Stimulated activated CD4-positive, alpha-beta T cell treated with anti-CD3 and anti-CD28 coated beads, Interleukin-4, amount 100 ng/mL, for 48 hours (primary cell): ENCODE measurements at regions not wholly inside any gene's neighbourhood (a gene's known extent, or its start where the extent isn't known, plus 50 kb on each side); places are given as distances from the start of the nearest gene placed in this dataset.

Source experiments
- DNase-seq, 2 donors: peaks; one replicate each; pipeline ENCODE4 v3.0.0-alpha.2; 2020; ENCODE audit warnings: low read depth in 2 of 2

DNA sequence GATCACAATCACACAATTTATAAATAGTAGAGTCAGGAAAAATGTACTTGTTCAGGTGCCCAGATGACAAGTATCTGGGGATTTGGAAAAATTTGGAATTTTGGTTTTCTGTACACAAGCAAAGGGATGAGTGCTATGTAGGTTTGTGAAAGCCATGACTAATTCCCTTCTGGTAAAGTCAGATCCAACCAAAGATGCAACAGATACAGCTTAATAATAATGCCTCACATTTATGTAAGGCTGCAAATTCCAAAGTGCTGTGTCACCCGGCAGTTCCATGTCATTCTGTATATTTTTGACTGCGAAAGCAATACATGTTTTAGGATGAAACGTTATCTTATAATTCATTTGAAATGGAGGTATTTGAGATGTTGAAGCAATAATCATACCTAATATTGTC lies 102.7 kb upstream of the AGBL1 start:
- DNase-seq: no peak

DNA sequence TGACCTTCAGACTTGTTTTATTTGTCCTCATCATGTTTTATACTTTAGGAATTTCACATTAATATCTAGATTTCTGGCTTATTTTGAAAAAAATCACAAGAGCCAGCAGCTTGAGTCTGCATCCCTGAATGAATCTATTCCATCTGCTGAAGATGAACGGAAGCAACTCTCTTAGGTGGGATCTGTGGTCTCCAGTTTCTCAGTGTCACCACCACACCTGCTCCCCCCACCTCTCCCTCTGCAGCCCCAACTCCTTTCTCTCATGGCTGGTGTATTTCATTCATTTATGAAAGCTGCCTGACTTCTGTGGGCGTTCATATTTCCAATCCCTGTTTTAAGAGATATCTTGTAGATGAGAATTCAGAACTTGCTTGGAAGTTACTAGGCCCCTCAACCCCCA lies 102.1 kb upstream of the AGBL1 start:
- DNase-seq: no peak

DNA sequence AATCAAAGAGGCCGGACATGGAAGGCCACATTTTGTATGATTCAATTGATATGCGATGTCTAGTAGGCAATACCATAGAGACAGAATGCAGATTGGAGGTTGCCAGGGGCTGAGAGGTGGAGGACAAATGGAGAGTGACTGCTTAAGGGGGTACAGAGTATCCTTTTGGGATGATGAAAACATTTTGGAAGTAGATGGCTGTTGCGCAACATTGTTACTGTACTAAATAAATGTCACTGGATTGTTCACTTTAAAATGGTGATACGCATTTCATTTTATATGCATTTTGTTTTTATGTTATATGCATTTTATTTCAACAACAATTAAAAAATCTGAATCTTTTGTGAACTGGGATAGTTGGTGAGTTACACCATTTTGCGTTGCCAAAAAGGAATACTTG lies 99.7 kb upstream of the AGBL1 start:
- no peak for DNase-seq

DNA sequence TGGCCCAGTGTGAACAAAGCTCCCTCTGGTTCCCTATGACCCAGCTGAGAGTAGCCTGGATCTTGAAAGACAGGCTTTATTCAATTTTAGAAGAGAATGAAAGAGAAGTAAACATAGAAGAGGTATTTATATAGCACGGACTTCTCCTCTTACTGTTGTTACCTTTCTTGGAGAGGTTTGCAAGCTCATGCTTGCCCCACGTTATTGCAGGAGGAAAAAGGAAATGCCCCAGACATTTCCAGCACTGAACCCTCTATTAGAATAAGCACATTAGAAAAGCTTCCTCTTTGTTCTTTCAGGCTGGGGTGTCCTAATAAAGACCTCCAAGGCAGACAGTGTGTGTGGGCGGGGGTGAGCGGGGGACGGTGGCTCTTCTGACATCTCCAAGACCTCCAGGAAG lies 98.7 kb upstream of the AGBL1 start:
- no peak for DNase-seq

DNA sequence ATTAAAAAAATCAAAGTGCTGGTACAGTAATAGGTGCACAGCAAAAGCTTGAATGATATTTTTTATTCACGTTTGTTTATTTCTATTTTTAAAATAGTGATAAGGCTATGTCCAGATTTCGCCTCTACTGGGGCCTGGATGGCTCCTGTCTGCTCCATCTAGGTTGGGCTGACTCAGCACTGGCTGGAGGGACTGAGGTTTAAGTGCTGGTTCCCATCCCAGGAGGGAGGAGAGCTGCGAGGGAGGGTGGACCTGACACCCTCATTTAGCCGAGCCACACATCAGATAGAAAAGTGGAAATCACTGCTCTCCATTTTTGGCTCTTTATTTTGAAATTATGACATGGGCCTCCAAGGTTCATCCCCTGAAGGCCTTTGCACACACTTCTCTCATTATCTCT lies 95.4 kb upstream of the AGBL1 start:
- no peak for DNase-seq

DNA sequence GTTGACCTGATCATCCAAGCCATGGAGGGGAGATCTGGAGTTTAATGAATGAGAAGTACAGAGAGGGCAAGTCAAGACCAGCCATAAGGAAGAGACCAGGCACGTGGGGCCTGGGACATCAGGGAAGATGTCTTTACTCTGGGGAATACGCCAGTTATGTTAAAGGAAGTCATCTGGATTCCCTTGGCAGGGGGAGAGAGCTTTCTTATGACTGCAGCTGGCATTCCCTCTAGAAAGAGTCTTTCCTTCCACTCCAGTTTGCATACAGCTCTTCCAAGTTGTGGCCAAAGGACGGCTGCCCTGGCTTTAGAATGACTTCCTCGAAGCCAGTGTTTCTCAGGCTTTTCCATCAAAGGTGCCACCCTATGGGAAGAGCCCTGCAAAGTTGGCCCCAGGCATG lies 93.6 kb upstream of the AGBL1 start:
- DNase-seq: no peak

DNA sequence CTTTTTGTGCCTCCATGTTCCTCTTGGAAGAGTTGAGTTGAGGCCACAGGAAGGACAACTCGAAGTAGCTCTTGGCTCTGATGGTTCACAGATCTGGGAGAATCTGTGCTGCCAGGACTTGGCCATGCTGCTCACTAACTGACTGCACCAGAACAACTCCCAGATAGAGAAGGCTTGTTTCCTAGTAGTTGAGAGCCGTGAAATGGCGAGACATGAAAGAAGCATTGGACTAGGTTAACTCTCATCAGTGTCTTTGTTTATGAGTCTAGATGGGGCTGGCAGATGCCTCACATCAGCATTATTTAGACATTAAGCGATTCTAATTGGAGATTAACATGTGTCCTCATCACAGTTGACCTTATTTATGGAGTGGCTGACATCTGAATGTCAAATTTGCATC lies 92.9 kb upstream of the AGBL1 start:
- DNase-seq: no peak

DNA sequence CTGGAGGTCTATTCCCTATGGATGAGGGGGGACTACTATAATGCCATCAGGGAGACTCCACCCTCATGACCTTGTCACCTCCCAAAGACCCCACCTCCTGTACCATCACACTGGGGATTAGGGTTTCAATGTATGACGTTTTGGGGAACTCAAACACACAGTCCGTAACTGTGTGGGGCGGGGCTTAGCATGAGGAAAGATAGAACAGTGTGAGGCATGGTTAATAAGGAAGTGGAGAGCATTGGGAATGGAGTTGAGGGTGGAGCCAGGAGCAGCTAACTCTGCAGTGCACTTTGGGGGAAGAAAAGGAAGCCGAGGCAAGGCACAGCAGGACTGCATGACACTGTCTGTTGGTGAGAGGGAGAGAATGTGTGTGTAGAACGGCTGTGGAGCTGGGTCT lies 90.9 kb upstream of the AGBL1 start:
- DNase-seq: no peak

DNA sequence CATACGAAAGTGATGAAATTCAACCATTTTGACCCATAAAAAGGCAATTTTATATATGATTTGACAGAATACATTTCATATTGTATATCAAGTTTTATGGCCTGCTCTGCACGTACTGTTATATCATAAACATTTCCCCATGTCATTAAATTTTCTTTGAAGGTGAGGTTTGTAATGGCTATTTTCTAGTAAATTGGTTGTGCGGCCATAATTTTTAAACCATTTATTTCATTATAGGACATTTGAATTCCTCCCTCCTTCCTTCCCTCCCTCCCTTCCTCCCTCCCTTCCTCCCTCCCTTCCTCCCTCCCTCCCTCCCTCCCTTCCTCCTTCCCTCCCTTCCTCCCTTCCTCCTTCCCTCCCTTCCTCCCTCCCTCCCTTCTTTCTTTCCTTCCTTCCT lies 87.4 kb upstream of the AGBL1 start:
- DNase-seq: no peak

DNA sequence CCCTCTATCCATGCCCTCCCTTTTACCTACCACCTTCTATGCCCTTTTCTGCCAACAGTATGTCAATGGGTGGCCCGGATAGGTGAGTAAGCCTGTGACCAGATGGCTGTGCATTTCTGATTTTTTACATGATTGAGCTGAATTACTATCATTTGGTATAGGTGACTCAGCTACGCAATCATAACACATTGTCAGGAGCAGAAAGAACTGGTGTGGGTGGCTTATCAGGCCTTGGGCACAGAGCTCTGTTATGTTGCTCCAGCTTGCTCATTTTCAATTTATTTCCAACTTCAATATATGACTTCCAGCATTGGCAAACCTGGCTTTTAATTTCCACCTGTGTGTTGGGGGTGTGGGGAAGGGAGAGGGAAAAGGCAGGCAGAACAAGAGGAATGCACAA lies 86.6 kb upstream of the AGBL1 start:
- DNase-seq: no peak

DNA sequence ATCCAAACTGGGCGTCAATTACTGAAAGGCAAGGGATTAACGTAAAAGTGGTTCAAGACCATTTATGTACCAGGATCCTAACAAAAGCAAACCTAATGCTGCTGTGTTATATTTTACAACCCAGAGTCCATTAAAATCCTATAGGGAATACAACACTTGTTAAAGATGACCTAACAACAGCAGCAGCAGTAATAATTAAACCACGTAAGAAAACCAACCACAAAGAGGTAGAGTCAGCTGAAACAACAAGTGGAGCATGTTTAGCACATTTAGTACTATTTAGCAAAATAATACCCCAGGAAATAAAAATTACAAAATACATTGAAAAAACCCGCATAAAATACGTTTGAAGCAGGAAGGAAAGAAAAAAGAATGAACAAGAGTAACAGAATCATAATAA lies 82.1 kb upstream of the AGBL1 start:
- no peak for DNase-seq

DNA sequence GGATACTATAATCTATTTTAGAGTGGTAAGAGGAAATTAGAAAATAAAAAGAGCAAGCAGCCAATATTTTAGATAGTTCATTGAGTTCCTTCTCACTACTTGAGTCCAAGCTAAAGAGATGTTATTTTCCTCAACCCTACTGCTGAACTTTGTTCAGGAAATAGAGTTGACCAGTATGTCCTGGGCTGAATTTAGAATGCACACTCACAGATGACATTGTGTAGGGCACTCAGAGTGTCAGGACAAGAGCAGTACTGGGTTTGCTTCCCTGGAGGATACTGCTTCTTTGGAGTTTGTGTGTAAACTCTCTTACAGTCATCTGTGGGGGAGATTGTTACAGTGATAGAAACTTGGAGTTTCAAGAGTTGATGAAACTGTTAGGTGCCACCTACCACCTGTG lies 80.0 kb upstream of the AGBL1 start:
- DNase-seq: no peak

DNA sequence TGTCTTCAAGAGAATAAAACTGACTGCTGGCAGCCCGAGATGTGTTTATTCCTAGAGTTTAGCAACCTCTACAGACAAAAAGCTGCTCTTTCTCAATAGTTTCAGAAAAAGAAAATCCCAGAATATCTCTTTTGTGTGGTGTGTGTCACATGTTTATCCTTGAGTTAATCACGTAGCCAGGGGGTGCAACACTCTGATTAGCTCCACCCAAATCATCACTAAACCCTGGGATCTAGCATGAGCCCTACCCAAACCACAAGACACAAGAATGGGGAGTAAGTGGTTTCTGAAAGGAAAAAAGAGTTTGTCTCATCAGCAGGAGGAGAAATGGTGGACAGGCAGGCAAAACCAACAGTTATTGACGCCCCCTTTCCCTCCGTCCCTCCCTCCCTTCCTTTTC lies 78.5 kb upstream of the AGBL1 start:
- DNase-seq: no peak

DNA sequence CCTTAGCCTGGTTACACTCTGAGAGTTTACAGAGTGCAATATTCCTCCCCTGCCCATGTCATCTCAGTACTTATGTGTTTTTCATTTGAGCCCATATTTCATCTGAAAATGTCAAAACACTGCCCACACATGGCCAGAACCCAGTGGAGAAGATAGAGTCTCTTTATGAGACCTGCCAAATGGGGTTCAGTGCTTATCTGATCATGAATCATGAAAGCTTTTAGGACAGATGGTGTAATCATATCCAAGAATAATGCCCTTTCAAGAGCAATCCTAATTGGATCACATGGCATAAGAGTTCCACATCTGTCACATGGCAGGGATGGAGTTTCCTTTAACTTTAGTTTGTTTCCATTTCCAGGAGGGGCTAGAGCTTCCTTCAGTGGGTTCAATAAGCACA lies 77.2 kb upstream of the AGBL1 start:
- no peak for DNase-seq

DNA sequence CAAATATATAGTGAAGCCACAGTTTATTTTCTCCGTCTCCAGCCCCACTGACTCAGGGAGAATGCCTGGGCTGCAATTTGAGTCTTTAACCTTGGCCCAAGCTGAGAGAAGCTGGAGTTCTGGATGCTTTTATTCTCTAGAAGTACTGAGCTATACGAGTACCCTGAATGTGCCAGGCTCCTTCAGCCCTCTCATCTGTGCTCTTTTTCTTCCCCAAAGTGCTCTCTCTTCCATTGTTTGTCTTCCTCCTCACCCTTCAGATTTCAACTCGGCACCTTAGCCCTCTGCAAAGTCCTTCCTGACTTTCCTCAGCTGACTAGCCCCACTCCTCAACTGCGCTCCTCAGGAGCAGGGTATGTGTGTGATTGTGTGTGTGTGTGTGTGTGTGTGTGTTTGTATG lies 75.6 kb upstream of the AGBL1 start:
- no peak for DNase-seq

DNA sequence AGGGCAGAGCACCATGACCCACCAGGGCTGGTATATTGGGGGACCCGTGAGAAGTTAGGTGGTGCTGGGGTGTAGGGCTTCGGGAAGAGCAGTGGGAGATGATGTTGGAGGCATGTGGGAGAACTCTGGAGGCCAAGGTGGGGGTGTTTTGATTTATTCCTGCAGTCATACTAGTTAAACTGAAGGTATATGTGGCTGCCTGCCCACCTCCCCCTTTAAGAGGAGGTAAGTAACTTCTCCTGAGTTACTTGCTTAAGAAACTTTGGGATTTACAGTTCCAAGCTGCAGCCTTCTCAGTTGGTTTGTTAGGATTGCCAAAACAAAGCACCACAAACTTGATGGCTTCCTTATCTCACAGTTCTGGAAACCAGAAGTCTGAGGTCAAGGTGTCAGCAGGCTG lies 73.1 kb upstream of the AGBL1 start:
- no peak for DNase-seq

DNA sequence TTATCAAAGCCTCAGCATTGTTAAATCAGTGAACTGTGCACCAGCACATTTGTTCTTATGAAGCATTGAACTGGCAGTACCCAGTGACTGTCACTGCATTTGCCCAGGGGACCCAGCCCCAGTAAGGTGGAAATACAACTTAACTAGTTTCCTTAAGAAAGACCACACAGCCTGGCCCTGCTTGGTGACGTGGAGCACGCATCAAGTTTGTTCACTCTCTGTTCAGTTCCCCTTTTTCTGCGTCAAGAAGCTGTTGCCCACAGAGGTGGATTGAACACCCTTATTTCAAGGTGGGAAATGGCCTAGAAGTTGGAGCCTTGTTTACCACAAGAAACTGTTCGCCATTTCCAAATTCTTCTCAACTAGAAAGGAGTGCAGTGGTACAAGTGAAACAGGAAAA lies 69.9 kb upstream of the AGBL1 start:
- DNase-seq: no peak

DNA sequence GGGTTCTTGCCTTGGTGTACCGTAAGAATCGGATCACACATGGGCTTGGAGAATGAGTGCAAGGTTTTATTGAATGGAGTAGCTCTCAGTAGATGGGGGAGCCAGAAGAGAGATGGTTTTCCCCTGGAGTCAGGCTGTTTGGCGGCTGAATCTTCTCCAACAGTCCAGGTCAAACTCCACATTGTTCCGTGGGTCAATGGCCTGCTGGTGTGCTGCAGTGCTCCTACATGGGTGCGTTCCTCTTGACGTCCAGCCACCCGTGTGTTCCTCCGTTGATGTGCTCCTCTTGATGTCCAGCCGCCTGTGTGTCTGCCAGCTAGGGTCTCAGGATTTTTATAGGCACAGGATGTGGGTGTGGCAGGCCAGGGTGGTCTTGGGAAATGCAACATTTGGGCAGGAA lies 69.3 kb upstream of the AGBL1 start:
- DNase-seq: no peak

DNA sequence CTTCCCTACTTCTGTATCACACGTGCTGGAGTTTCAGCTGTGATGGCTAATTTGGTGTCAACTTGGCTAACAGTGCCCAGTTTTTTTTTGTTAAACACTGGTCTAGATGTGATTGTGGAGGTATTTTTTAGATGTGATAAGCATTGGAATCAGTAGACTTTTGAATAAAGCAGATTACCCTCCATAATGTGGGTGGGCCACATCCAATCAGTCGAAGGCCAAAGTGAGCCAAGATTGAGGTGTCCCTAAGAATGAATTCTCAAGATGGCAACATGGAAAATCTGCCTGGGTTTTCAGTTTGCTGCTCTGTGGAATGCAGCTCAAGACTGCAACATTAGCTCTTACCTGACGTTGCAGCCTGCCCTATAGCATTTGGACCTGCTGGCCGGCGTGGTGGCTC lies 68.8 kb upstream of the AGBL1 start:
- DNase-seq: no peak

DNA sequence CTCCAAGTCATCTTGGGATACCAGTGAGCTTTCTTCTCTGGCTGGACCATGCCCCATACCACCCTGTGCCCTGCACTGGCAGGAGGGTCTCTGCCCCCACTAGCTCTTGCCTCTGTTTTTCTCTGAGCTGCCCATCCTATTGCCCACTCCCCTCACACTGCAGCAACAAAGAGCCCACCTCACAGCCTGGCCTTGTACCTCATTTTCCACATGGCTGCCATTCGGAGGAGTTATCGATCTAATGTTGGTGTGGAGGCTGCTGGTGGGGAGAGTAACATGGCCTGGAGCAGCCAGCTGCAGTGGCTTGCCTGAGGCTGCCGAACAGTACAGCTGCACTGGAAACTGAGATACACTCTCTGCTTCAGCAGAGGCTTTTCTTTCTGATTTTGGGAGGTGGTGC lies 65.7 kb upstream of the AGBL1 start:
- DNase-seq: no peak

DNA sequence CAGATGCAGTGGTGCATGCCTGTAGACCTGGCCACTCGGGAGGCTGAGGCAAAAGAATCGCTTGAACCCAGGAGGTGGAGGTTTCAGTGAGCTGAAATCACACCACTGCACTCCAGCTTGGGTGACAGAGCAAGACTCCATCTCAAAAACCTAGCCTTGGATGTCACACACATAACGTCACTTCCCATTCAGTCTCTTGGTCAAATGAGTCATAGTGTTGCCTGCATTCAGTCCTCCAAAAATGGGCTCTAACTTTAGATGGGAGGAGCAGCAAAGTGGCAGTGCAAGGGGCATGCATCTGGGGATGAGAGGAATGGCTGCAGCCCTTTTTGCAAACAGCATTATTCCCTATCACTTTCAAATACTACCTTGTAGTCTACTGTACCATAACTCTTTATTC lies 62.9 kb upstream of the AGBL1 start:
- DNase-seq: no peak

DNA sequence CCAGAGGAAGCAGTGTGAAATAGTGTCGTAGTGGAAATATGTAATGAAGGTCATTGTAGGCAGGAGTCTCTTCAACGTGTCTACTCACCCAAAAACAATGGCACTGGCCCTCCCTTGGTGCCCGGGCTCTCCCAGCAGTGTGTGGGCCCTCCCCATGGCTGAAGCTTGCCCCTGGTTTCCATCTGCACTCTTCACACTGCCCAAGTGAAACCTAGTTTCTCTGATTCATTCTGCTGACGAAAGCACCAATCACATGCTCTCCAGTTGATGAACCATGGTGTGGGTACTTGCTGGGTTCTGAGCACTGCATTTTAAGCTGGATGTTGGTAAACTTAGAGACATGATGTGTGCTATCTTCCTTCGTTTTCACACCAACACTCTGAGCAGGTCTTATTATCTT lies 61.0 kb upstream of the AGBL1 start:
- DNase-seq: no peak

DNA sequence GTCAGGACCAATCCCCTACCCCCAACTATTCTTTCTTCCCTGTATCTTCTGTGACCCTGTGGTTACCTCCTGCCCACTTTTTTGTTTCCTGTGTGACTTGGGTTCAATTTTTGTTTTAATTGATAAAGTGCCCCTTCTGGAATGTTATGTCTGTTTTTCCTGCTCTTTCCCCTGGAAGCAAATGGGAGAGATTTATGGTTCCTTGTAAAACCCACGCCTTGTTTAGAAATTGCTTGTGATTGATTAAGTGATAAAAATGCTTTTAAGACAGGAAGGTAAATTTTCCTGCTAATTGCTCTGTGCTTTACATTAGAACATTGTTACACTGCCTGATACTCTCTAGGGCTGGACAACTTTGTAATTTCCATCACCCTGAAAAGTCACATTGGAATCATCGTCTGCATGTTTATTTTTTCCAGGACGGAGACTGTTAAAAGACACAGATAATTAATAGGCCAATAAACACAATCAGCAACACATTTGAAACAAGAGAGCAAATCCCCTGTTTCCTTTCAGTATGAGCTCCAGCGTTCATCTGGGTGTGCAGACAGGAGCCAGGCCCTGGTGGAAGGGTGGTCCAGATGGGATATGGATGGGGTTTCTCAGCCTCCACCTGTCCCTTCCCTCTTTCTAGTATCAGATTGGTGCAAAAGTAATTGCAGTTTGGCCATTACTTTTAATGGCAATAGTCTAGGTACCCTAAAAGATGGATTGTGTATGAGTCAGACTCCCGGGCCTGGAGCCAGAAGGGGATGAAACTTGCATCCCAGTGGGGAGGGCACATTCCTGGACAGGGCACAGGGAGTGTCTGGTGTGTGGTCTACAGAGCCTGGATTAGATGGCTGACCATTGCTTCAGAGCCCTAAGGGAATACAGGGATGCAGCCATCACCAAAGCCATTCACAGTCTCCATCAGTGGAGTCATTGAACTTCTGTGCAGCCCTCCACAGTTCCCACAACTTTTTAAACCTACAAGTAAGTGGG lies 58.1 kb upstream of the AGBL1 start:
- DNase-seq: no peak

DNA sequence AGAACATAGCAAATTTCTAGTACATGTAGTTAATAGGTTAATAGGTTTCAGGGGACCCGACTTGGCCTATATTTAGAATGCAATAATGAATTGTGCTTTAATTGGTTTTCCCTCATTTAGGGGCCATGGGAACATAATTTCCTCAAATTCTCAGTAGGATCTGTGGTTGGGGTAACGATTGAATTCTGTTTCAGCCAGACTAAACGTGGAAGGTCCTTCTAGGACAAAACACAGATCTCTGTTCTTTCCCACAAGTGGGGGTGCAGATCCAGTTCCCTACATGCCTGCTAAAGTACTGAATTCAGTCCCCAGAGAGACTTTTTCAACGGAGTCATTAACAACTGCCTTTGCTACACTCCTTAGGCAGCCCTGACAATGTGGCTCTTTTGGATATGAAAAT lies 50.7 kb upstream of the AGBL1 start:
- no peak for DNase-seq
